SHP77 treated with DMSO at 0.1 percent for 48 hours (cell line): ENCODE measurements at regions not wholly inside any gene's neighbourhood (a gene's known extent, or its start where the extent isn't known, plus 50 kb on each side); places are given as distances from the start of the nearest gene placed in this dataset.
"Not testable (repeated sequence)": the region's sequence is repeated elsewhere in the genome, so short reads cannot be mapped to it uniquely, and the experiment has no call there.

Experiments
- DNase-seq: peaks from one replicate; lab custom pipeline; 2025; lab: John Stamatoyannopoulos, UW

GRCh38 chr5:174555726-174556125, 168.7 kb upstream of the MSX2 start:
- no peak for DNase-seq

DNA sequence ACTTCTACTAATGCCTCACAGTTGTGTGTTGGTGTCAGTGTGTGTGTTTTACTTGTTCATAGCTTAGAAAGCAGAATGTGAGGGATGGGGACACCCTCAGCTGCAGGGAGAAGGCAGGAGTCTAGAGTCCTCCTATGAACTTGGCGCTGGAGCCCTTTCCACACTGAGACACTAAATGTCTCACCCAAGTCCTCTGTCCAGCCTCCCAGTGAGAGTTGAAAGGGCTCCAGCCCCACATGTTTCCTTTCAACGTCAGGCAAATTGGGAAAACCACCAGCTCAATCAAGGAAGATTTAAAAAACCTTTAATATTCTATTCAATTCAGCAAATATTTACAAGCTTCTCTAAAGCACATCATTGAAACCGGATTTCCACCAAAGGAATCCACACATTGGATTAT, 167.6 kb upstream of the MSX2 start:
- no peak for DNase-seq

GRCh38 chr5:174558190-174558589, 166.2 kb upstream of the MSX2 start:
- no peak for DNase-seq

DNA sequence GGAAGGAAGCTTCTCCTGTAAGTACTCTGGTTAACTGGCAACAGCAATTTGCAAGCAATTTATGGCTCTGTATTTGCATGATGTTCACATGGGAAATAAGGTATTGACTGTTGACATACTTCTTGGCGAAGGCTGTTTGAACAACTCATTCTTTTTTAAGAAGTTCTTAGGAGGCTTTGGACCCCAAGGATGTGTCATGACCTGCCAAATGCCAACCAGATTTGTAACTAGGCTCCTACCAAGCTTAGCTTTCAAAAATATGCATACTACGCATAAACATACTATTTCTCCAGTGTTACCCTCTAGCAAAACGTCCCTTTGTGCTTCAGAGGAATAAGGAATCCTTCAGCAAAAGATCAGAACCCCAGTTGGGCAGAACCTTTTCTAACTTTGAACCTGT, 165.2 kb upstream of the MSX2 start:
- no peak for DNase-seq

- DNase-seq, result no peak
These were observed 164.8 kb upstream of the MSX2 start for GRCh38 chr5:174559566-174560090.

DNA sequence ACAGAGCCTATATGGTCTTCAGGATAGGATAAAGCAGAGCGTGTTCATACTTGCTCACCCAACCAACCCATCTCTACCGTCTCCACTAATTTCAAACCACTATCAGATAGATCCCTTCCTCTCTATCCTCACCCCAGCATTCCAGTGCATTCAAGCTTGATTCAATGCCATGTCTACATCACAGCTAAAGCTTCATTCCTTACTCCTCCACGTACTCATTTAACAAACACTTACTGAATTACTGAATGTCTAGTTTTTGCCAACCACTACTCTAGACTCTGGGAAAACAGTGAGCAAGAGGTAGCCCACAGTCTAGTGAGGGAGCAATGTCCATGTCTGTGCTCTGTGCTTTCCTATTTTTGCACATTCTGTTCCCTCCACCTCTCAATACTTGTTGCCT, 163.5 kb upstream of the MSX2 start:
- no peak for DNase-seq

DNA sequence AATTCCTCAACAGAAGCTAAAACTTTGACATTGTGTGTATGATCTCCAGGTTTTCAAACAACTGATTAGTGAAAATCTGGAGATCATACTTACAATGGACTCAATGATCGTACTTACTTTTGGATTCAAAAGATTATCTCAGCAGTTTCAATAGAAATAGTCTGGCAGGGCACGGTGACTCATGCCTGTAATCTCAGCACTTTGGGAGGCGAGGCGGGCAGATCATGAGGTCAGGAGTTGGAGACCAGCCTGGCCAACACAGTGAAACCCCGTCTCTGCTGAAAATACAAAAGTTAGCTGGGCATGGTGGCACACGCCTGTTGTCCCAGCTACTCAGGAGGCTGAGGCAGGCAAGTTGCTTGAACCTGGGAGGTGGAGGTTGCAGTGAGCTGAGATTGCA, 161.3 kb upstream of the MSX2 start:
- DNase-seq, result not testable (repeated sequence)

DNA sequence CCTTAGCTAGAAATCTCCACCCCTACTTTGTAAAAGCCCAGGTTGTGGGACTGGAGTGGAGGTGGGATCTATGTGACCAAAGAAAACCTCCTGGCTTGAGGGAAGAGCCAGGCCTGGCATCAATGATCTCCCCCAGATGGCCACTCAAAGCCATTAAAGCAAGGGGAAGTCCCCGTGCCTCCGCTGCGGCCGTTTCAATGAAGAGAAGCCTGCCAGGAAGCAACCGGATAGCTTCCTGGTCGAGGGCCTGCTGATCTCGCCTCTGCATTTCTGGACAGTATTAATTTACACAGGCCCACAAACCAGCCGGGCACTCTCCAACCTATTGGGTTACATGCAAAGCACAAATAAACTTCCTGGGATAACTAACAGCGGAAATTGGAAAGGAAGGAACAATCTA, 160.5 kb upstream of the MSX2 start:
- no peak for DNase-seq

DNA sequence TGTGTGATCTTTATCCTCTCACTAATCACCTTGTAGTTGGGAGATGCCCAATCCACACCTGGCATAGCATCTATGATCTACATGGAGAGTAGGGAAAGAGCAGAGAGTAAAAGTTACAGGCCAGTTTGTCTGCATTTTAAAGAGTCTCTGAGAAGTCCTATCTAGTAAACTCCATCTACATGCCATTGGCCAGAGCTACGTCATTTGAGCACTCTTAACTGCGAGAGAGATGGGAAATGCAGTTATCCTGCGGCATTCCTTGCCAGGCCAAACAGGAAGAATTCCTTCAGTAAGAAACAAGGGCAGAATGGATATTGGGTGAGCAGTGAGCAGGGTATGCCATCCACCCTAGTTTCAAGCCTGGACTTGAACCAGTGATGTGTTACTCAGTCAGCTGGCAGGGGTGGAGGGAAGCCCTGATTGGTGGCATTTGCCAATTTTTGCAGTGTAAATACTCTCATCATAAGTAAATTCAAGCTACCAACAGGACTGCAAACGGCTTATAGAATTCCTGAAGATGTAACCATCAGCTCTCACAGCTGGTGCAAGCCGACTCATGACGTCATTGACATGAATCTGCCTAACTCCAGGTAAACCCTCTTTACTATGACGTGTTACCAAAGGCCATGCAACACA, 156.8 kb upstream of the MSX2 start:
- DNase-seq, result no peak

- DNase-seq, result no peak
These were observed 153.7 kb upstream of the MSX2 start for GRCh38 chr5:174570662-174571061.

GRCh38 chr5:174571662-174572397, 152.6 kb upstream of the MSX2 start:
- DNase-seq, result no peak

DNA sequence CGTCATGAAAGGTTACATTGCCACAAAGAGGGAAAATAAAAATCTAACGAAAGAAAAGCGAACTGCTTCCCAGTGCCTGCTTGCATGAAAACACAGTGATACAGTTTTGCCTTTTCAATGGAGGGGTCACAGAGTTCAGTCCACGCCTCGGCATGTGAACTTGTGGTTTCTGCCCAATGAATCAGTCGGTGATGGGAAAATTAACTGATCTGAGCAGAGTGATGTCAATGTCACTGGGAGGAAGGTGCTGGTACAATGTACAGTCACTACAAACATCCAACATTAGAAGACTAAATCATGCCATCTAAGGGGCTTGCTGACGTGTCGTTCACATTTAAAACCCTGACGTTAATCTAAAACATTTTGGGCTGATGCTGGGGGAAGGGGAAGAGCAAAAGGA, 151.8 kb upstream of the MSX2 start:
- no peak for DNase-seq

DNA sequence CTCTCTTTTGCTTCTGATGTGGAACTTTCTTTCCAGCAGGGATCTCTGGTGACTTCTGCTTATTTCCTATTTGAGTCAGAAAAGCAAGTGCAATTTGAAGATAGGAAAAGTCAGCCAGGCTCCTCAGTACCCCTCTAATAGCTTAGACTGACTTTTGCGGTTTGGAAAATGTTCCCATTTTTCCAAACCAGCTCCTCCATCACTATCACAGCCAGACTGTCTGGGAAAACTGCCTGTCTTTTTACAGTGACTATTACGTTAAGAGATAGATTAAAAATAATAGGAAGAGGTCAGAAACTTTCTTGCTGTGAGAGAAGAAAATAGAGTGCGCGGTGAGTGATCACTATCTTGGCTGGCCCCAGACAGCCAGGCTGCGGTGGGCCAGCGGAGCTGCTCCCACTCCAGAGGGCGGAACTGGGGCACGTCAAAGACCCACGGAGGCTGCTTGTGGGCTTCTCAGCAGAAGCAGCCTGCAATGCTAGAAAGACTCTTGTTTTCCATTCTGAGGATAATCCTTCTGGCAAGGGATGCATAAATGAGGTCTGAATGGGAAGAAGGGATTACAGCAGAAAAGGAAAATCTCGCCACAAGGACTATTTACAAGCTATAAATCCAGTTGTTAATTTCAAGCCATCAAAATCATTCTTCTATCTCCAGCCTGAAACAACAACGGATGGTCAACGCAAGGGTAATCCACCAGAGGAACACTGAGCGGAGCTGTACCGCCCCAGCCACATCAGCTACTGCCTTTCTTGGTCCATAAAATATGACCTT, 151.0 kb upstream of the MSX2 start:
- DNase-seq, result no peak

GRCh38 chr5:174575043-174575442, 149.3 kb upstream of the MSX2 start:
- no peak for DNase-seq

- DNase-seq, result no peak
These were observed 148.3 kb upstream of the MSX2 start for GRCh38 chr5:174576042-174576441.

DNA sequence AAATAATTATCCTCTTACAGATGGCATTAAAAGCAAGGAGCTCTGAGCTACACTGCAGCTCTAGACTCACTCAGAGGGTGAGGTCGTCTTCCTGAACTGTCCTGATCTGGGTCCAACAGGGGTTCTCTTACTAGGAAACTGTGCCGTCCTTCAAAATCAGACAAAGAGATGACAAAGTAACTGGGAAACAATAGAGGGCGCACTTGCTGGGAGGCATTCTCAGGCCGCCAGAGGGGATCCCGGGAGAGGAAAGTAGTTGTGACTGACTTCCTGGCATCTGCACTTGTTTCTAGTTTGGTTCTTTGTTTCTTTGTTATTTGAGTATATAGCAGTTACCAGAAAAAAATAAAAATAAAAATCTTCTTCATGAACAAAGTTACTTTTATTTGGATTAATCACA, 142.9 kb upstream of the MSX2 start:
- no peak for DNase-seq

DNA sequence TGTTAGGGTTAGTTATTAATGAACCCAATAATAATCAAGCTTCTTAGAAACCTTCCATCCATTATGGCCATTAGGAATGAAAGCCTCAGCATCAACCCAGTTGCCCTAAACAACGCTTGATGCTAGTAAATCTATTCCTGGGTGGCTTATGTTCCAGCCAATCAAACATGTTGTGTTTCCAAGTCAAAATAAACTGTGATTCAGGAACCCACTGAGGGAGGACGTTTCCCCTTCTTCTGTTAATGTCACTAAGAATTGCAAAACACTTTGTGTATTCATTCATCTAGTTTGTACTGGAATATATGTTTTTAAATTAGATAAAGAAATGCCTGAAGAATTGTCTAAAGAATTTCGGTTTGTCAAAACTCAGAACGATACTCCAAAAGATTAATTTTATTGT, 142.5 kb upstream of the MSX2 start:
- DNase-seq, result no peak

DNA sequence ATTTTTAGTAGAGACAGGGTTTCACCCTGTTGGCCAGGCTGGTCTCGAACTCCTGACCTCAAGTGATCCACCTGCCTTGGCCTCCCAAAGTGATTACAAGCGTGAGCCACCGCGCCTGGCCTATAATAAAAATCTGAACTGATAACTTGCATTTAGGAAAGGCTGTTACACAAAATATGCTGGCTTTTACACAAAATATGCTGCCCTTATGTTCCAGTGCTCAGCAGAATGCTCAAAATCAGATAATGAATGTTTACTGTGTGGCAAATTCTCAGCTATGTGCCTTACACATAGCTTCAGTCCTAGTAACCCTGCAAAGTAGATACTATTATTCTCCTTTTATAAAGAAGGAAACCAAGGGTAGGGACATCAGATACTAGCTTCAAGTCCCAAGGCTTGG, 141.3 kb upstream of the MSX2 start:
- DNase-seq, result no peak

- no peak for DNase-seq
These were observed 138.9 kb upstream of the MSX2 start for GRCh38 chr5:174585472-174585871.

- not testable (repeated sequence) for DNase-seq
These were observed 138.2 kb upstream of the MSX2 start for GRCh38 chr5:174586163-174586562.

DNA sequence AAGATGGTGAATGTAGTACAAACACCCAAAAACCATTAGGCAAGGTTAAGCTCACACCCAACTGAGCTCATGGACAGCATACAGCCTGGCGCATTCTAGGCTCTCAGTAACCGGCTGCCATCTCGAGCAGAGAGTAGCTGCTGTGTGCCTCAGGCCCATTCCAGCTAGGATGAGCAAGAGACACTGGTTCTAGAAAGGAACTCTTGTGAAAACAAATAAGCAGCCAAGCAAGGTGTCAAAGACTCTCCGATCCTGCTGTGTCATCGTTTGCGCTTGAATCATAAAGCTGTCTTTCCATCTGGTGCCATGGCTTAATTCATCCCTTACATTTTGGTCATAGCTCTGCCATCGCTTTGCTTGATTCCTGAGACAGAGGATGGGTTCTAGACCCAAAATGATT, 135.4 kb upstream of the MSX2 start:
- DNase-seq, result no peak

GRCh38 chr5:174589599-174589998, 134.8 kb upstream of the MSX2 start:
- no peak for DNase-seq

DNA sequence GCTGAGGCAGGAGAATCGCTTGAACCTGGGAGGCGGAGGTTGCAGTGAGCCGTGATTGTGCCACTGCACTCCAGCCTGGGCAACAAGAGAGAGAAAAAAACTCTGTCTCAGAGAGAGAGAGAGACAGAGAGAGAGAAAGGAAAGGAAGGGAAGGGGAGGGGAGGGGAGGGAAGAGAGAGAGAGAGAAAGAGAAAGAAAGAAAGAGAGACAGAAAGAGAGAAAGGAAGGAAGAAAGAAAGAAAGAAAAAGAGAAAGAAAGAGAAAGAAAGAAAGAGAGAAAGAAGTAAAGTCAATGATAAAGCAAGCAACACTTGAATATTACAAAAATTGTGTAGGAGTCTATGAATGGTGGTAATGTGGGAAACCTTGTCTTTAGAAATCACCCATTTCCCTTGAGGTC, 133.6 kb upstream of the MSX2 start:
- DNase-seq, result no peak
